Activated CD4-positive, alpha-beta T cell treated with anti-CD3 and anti-CD28 coated beads, Interleukin-2, amount 50 U/mL, for 16 hours (primary cell): ENCODE measurements at regions not wholly inside any gene's neighbourhood (a gene's known extent, or its start where the extent isn't known, plus 50 kb on each side); places are given as distances from the start of the nearest gene placed in this dataset.
"Not testable (repeated sequence)": the region's sequence is repeated elsewhere in the genome, so short reads cannot be mapped to it uniquely, and the experiment has no call there.

Experiments
- DNase-seq: peaks from one replicate; pipeline ENCODE4 v3.0.0-alpha.2; 2020

- no peak for DNase-seq
These were observed 124.0 kb upstream of the NOCT start for GRCh38 chr4:138891631-138892031.

- no peak for DNase-seq
These were observed 124.5 kb upstream of the NOCT start for GRCh38 chr4:138890891-138891570.

- no peak for DNase-seq
These were observed 126.4 kb upstream of the NOCT start for GRCh38 chr4:138889216-138889615.

GRCh38 chr4:138887741-138888140 is 127.8 kb upstream of the NOCT start:
- no peak for DNase-seq

GRCh38 chr4:138887341-138887740 is 128.2 kb upstream of the NOCT start:
- DNase-seq = no peak

GRCh38 chr4:138879757-138880156 is 135.8 kb upstream of the NOCT start:
- DNase-seq = no peak

- DNase-seq = no peak
These were observed 139.5 kb upstream of the NOCT start for GRCh38 chr4:138875891-138876608.

GRCh38 chr4:138871555-138871875 is 144.1 kb upstream of the NOCT start:
- no peak for DNase-seq

GRCh38 chr4:138870737-138871554 is 144.6 kb upstream of the NOCT start:
- peak; percentile 59 for DNase-seq

- no peak for DNase-seq
These were observed 145.9 kb upstream of the NOCT start for GRCh38 chr4:138869631-138870030.

GRCh38 chr4:138869165-138869564 is 146.4 kb upstream of the NOCT start:
- DNase-seq = no peak

GRCh38 chr4:138868562-138868961 is 147.0 kb upstream of the NOCT start:
- no peak for DNase-seq

GRCh38 chr4:138867404-138867803 is 148.2 kb upstream of the NOCT start:
- no peak for DNase-seq

- DNase-seq = no peak
These were observed 149.3 kb upstream of the NOCT start for GRCh38 chr4:138866314-138866713.

GRCh38 chr4:138865765-138866164 is 149.8 kb upstream of the NOCT start:
- no peak for DNase-seq

- DNase-seq = no peak
These were observed 150.4 kb upstream of the NOCT start for GRCh38 chr4:138864961-138865720.

GRCh38 chr4:138863160-138863559 is 152.4 kb upstream of the NOCT start:
- no peak for DNase-seq

GRCh38 chr4:138861135-138861534 is 154.4 kb upstream of the NOCT start:
- no peak for DNase-seq

GRCh38 chr4:138860357-138860756 is 155.2 kb upstream of the NOCT start:
- DNase-seq = not testable (repeated sequence)

GRCh38 chr4:138859254-138859653 is 156.3 kb upstream of the NOCT start:
- DNase-seq = no peak

- DNase-seq = no peak
These were observed 157.2 kb upstream of the NOCT start for GRCh38 chr4:138858419-138858818.

GRCh38 chr4:138857416-138857815 is 158.2 kb upstream of the NOCT start:
- DNase-seq = no peak

- no peak for DNase-seq
These were observed 162.9 kb upstream of the NOCT start for GRCh38 chr4:138852681-138853080.
